B cell (primary cell): ENCODE measurements at regions not wholly inside any gene's neighbourhood (a gene's known extent, or its start where the extent isn't known, plus 50 kb on each side); places are given as distances from the start of the nearest gene placed in this dataset.

Source experiments
- ATAC-seq: fragments of 200-7000 bp; cut with Tn5 transposase; one replicate; pipeline ENCODE4 v1.10.0; 2021; ENCODE audit warnings: low read depth, mild to moderate bottlenecking, moderate number of reproducible peaks, moderate library complexity
- CTCF ChIA-PET: fragments of 350-600 bp; sonication (Branson Sonifier 250); formaldehyde crosslinking; loops from one replicate; lab custom pipeline; 2021; ENCODE audit warnings: antibody characterized with exemption, inconsistent platforms; lab: Charles Lee
- POLR2A ChIA-PET: fragments of 350-600 bp; sonication (Branson Sonifier 250); formaldehyde crosslinking; loops from one replicate; lab custom pipeline; 2021; ENCODE audit warnings: antibody characterized with exemption; lab: Charles Lee
- DNase-seq: peaks from one replicate; pipeline ENCODE4 v3.0.0; 2013
- H2AFZ ChIP-seq: 2 replicates; pipeline ENCODE4 v1.6.1; 2012; ENCODE audit warnings: mild to moderate bottlenecking, low read depth, low read length; ENCODE audit not compliant: insufficient read depth, poor library complexity, severe bottlenecking
- H3K27ac ChIP-seq, 2 donors: 1 replicate in 1 of 2; 2 replicates in 1 of 2; pipeline ENCODE4 v1.5.1; 2012 to 2013; ENCODE audit warnings: low read length in 2 of 2, mild to moderate bottlenecking in 2 of 2, moderate library complexity in 1 of 2
- H3K27me3 ChIP-seq, 4 experiments: fragments of 200-600 bp in 1 of 4; sonication (generic) in 1 of 4; replicated peaks in 1 of 4; 1 replicate in 2 of 4; 2 replicates in 2 of 4; pipeline versions ENCODE4 v1.6.1 to v1.7.0; 2013 to 2016; ENCODE audit warnings: low read length in 3 of 4, mild to moderate bottlenecking in 2 of 4, mixed read lengths in 1 of 4, moderate library complexity in 1 of 4; ENCODE audit not compliant: insufficient read depth in 4 of 4, control insufficient read depth in 3 of 4; ENCODE audit errors: control extremely low read depth in 1 of 4
- H3K36me3 ChIP-seq, 2 experiments: replicated peaks in 1 of 2; 1 replicate in 1 of 2; 2 replicates in 1 of 2; pipeline versions ENCODE4 v1.6.1 to v1.7.1; 2013; ENCODE audit warnings: low read length in 1 of 2; ENCODE audit not compliant: insufficient read depth in 2 of 2, control insufficient read depth in 1 of 2; ENCODE audit errors: control extremely low read depth in 1 of 2, extremely low read depth in 1 of 2
- H3K4me1 ChIP-seq, 2 donors: fragments of 200-600 bp in 1 of 2; sonication (generic) in 1 of 2; 1 replicate in 1 of 2; 2 replicates in 1 of 2; pipeline versions ENCODE4 v1.5.1 to v1.6.1; 2013 to 2017; ENCODE audit warnings: low read length in 2 of 2; ENCODE audit not compliant: control insufficient read depth in 2 of 2, insufficient read depth in 2 of 2
- H3K4me2 ChIP-seq: replicated peaks from 2 replicates; pipeline ENCODE3; 2012; ENCODE audit warnings: mild to moderate bottlenecking, low read depth, low read length; ENCODE audit not compliant: poor library complexity, severe bottlenecking
- H3K4me3 ChIP-seq, 5 experiments: fragments of 200-600 bp in 1 of 5; sonication (generic) in 1 of 5; 1 replicate in 3 of 5; 2 replicates in 2 of 5; pipeline versions ENCODE4 v1.5.1 to v1.7.0; 2011 to 2016; ENCODE audit warnings: low read length in 4 of 5, mild to moderate bottlenecking in 4 of 5, low read depth in 2 of 5, control low read depth in 1 of 5, moderate library complexity in 1 of 5; ENCODE audit not compliant: insufficient read depth in 1 of 5; ENCODE audit errors: control extremely low read depth in 1 of 5, extremely low read depth in 1 of 5
- H3K79me2 ChIP-seq: fragments of 200-600 bp; sonication (generic); one replicate; pipeline ENCODE4 v1.6.0; 2016; ENCODE audit warnings: low read length; ENCODE audit not compliant: control insufficient read depth, insufficient read depth
- H3K9ac ChIP-seq: fragments of 200-600 bp; sonication (generic); 2 replicates; pipeline ENCODE4 v1.6.1; 2017; ENCODE audit warnings: mild to moderate bottlenecking, low read length, moderate library complexity
- H3K9me3 ChIP-seq, 3 donors: one replicate each; pipeline versions ENCODE4 v1.6.1 to v1.7.1; 2013; ENCODE audit warnings: low read length in 2 of 3; ENCODE audit not compliant: control insufficient read depth in 2 of 3, insufficient read depth in 1 of 3; ENCODE audit errors: control extremely low read depth in 1 of 3
- H4K20me1 ChIP-seq: 2 replicates; pipeline ENCODE4 v1.6.0; 2012; ENCODE audit warnings: mild to moderate bottlenecking, low read length; ENCODE audit not compliant: insufficient read depth, control insufficient read depth, poor library complexity, severe bottlenecking
- H3K27ac Mint-ChIP-seq: one replicate; pipeline ENCODE4 v1.8.0; 2021; ENCODE audit warnings: mixed read lengths
- H3K27me3 Mint-ChIP-seq: one replicate; pipeline ENCODE4 v1.8.0; 2021; ENCODE audit warnings: mixed read lengths
- H3K4me1 Mint-ChIP-seq: one replicate; pipeline ENCODE4 v1.8.0; 2021; ENCODE audit warnings: mixed read lengths
- H3K4me3 Mint-ChIP-seq: one replicate; pipeline ENCODE4 v1.8.0; 2021; ENCODE audit warnings: mixed read lengths
- H3K9me3 Mint-ChIP-seq: one replicate; pipeline ENCODE4 v1.8.0; 2022; ENCODE audit warnings: mixed read lengths; ENCODE audit not compliant: insufficient read depth
- CTCF ChIP-seq: fragments of 200-600 bp; IDR thresholded peaks from one replicate; pipeline ENCODE4 v1.8.0; 2022; ENCODE audit warnings: antibody characterized with exemption, mild to moderate bottlenecking
- EZH2 ChIP-seq: IDR thresholded peaks from 2 replicates; pipeline ENCODE4 v1.6.1; 2012; ENCODE audit warnings: borderline replicate concordance, low read depth, mild to moderate bottlenecking, moderate library complexity, low read length; ENCODE audit not compliant: insufficient read depth, poor library complexity, severe bottlenecking
- WGBS: methylation state at CpG from one replicate; pipeline ENCODE4 v1.1.5; 2013; ENCODE audit warnings: missing lambda C conversion rate; ENCODE audit not compliant: insufficient coverage; 5-methylcytosine and 5-hydroxymethylcytosine counted together
- intact Hi-C: fragments of 100-400 bp; cut with micrococcal nuclease; formaldehyde crosslinking; loops from one replicate; pipeline ENCODE4 v1.10.0; 2022

GRCh38 chr1:98327220-98327861 lies 334.2 kb upstream of the SNX7 start:
- no peaks in the 10 kb centered on the region for H3K27me3 Mint-ChIP-seq
- no peaks in the 10 kb centered on the region for H3K4me1 Mint-ChIP-seq
- intact Hi-C loops: no loop called here
- ChIA-PET CTCF (no interaction called here), POLR2A (no interaction called here)
- no peaks in the 10 kb centered on the region for H3K79me2 ChIP-seq
- no peak overlapping the region for H3K27ac Mint-ChIP-seq
- no peak overlapping the region for H3K4me2 ChIP-seq
- TF ChIP-seq EZH2 (no peak), CTCF (no peak)
- no peaks in the 10 kb centered on the region for H4K20me1 ChIP-seq
- H2AFZ ChIP-seq: no peak overlapping the region
- ATAC-seq: no peak
- H3K36me3 ChIP-seq: no peaks in the 10 kb centered on the region
- H3K4me3 Mint-ChIP-seq: no peak overlapping the region
- peaks cover 2% of the 10 kb centered on the region for H3K9me3 Mint-ChIP-seq
- DNase-seq: no peak
- no peak overlapping the region for H3K9ac ChIP-seq
- 68% methylated on average over 4 of the region's 9 CpGs for WGBS
- H3K9me3 ChIP-seq: no peaks in the 10 kb centered on the region
- H3K4me3 ChIP-seq: no peak overlapping the region
- H3K27ac ChIP-seq: no peak overlapping the region
- no peaks in the 10 kb centered on the region for H3K4me1 ChIP-seq
- no peaks in the 10 kb centered on the region for H3K27me3 ChIP-seq

GRCh38 chr1:98325646-98326440 lies 335.7 kb upstream of the SNX7 start:
- Histone ChIP-seq H2AFZ (no peak overlapping the region), H3K4me3 (no peak overlapping the region), H3K36me3 (no peaks in the 10 kb centered on the region), H3K9ac (no peak overlapping the region), H3K4me2 (no peak overlapping the region), H3K27ac (no peak overlapping the region), H3K4me1 (no peaks in the 10 kb centered on the region), H4K20me1 (no peaks in the 10 kb centered on the region), H3K79me2 (no peaks in the 10 kb centered on the region), H3K27me3 (no peaks in the 10 kb centered on the region), H3K9me3 (no peaks in the 10 kb centered on the region)
- Mint-ChIP-seq H3K27me3 (no peaks in the 10 kb centered on the region), H3K9me3 (peaks cover 2% of the 10 kb centered on the region), H3K27ac (no peak overlapping the region), H3K4me3 (no peak overlapping the region), H3K4me1 (no peaks in the 10 kb centered on the region)
- ChIA-PET POLR2A (no interaction called here), CTCF (no interaction called here)
- no peak for DNase-seq
- intact Hi-C loops: no loop called here
- TF ChIP-seq EZH2 (no peak), CTCF (no peak)
- no peak for ATAC-seq
- WGBS: 100% methylated on average over 1 of the region's 7 CpGs
